ENCODE measurements at regions not wholly inside any gene's neighbourhood (a gene's known extent, or its start where the extent isn't known, plus 50 kb on each side); places are given as distances from the start of the nearest gene placed in this dataset.

DNA sequence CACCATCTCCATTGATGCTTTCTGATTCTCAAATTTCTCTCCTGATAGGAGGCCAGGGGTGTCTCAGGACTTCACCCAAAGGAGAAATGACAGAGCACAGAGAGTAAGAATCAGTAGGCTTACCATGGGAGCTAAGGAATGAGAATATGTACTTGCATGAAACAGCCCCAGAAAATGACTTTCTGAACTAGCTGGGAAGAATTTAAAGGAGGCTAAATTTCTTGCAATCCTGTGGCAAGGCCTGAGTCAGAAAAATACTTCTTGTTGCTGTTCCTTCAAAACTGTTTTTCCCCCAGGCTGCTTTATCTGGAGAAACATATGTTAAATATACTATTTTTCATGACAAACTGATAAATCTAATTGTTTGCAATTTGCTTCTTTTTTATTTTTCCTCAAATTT is 53.4 kb upstream of the FBXL7 start:
- TF ChIP-seq POLR2AphosphoS5 (IDR thresholded peaks at IDR 0.05) (no peak), POLR2A (IDR thresholded peaks at IDR 0.05) (no peak)
- TF ChIP-seq, protein P1, sequence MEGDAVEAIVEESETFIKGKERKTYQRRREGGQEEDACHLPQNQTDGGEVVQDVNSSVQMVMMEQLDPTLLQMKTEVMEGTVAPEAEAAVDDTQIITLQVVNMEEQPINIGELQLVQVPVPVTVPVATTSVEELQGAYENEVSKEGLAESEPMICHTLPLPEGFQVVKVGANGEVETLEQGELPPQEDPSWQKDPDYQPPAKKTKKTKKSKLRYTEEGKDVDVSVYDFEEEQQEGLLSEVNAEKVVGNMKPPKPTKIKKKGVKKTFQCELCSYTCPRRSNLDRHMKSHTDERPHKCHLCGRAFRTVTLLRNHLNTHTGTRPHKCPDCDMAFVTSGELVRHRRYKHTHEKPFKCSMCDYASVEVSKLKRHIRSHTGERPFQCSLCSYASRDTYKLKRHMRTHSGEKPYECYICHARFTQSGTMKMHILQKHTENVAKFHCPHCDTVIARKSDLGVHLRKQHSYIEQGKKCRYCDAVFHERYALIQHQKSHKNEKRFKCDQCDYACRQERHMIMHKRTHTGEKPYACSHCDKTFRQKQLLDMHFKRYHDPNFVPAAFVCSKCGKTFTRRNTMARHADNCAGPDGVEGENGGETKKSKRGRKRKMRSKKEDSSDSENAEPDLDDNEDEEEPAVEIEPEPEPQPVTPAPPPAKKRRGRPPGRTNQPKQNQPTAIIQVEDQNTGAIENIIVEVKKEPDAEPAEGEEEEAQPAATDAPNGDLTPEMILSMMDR (IDR thresholded peaks at IDR 0.05), result no peak
